ENCODE measurements at regions not wholly inside any gene's neighbourhood (a gene's known extent, or its start where the extent isn't known, plus 50 kb on each side); places are given as distances from the start of the nearest gene placed in this dataset.

GRCh38 chr10:47143072-47143471, 156.9 kb upstream of the GDF10 start:
- H3K36me3 ChIP-seq, result no peaks in the 10 kb centered on the region
- H3K9me3 ChIP-seq, result no peaks in the 10 kb centered on the region
- TF ChIP-seq CTCF (IDR thresholded peaks at IDR 0.05), result no peak
- H3K4me1 ChIP-seq, result no peaks in the 10 kb centered on the region
- no peak overlapping the region for H3K9ac ChIP-seq (ENCODE audit: low read depth in 2 of 2, low read length in 2 of 2)
- no peaks in the 10 kb centered on the region for H3K27me3 ChIP-seq
- intact Hi-C loops (cut with DNase I), result no loop called here
- DNase-seq, result no peak
- H3K27ac ChIP-seq, result no peak overlapping the region
- no peak overlapping the region for H3K4me3 ChIP-seq

- TF ChIP-seq CTCF (IDR thresholded peaks at IDR 0.05), result no peak
- H3K27ac ChIP-seq, result no peak overlapping the region
- H3K4me3 ChIP-seq, result no peak overlapping the region
- intact Hi-C loops (cut with DNase I), result no loop called here
- H3K4me1 ChIP-seq, result no peaks in the 10 kb centered on the region
- no peaks in the 10 kb centered on the region for H3K27me3 ChIP-seq
- DNase-seq, result no peak
- H3K9me3 ChIP-seq, result no peaks in the 10 kb centered on the region
- H3K36me3 ChIP-seq, result no peaks in the 10 kb centered on the region
- no peak overlapping the region for H3K9ac ChIP-seq (ENCODE audit: low read depth in 2 of 2, low read length in 2 of 2)
Measured at GRCh38 chr10:47143473-47143872, 156.5 kb upstream of the GDF10 start.

GRCh38 chr10:47144525-47144924, 155.5 kb upstream of the GDF10 start:
- intact Hi-C loops (cut with DNase I), result no loop called here
- Histone ChIP-seq H3K36me3 (no peaks in the 10 kb centered on the region), H3K27ac (no peak overlapping the region), H3K27me3 (no peaks in the 10 kb centered on the region), H3K9me3 (no peaks in the 10 kb centered on the region), H3K4me1 (no peaks in the 10 kb centered on the region), H3K4me3 (no peak overlapping the region), H3K9ac (ENCODE audit: low read depth in 2 of 2, low read length in 2 of 2) (no peak overlapping the region)
- DNase-seq, result no peak
- no peak for TF ChIP-seq CTCF (IDR thresholded peaks at IDR 0.05)

GRCh38 chr10:47145290-47145934, 154.6 kb upstream of the GDF10 start:
- no peak for TF ChIP-seq CTCF (IDR thresholded peaks at IDR 0.05)
- no peak overlapping the region for H3K9ac ChIP-seq (ENCODE audit: low read depth in 2 of 2, low read length in 2 of 2)
- H3K4me3 ChIP-seq, result no peak overlapping the region
- H3K27ac ChIP-seq, result no peak overlapping the region
- intact Hi-C loops (cut with DNase I), result no loop called here
- DNase-seq, result no peak
- H3K9me3 ChIP-seq, result no peaks in the 10 kb centered on the region
- H3K27me3 ChIP-seq, result no peaks in the 10 kb centered on the region
- no peaks in the 10 kb centered on the region for H3K36me3 ChIP-seq
- no peaks in the 10 kb centered on the region for H3K4me1 ChIP-seq

GRCh38 chr10:47146572-47146971, 153.4 kb upstream of the GDF10 start:
- no peak for TF ChIP-seq CTCF (IDR thresholded peaks at IDR 0.05)
- Histone ChIP-seq H3K27me3 (no peaks in the 10 kb centered on the region), H3K9ac (ENCODE audit: low read depth in 2 of 2, low read length in 2 of 2) (no peak overlapping the region), H3K27ac (no peak overlapping the region), H3K9me3 (no peaks in the 10 kb centered on the region), H3K4me1 (no peaks in the 10 kb centered on the region), H3K4me3 (no peak overlapping the region), H3K36me3 (no peaks in the 10 kb centered on the region)
- intact Hi-C loops (cut with DNase I), result no loop called here
- DNase-seq, result no peak
